GM18505 (cell line): ENCODE measurements at regions not wholly inside any gene's neighbourhood (a gene's known extent, or its start where the extent isn't known, plus 50 kb on each side); places are given as distances from the start of the nearest gene placed in this dataset.
"Not testable (repeated sequence)": the region's sequence is repeated elsewhere in the genome, so short reads cannot be mapped to it uniquely, and the experiment has no call there.

ENCODE experiments used
- ATAC-seq: cut with Tn5 transposase; IDR thresholded peaks from one replicate; pipeline ENCODE4 v1.9.1; 2021; ENCODE audit not compliant: unreplicated experiment
- POLR2A ChIP-seq: IDR thresholded peaks from 4 replicates; pipeline ENCODE4 v1.6.1; 2011; ENCODE audit warnings: borderline replicate concordance; ENCODE audit not compliant: insufficient read depth, insufficient read length; ENCODE audit errors: extremely low read depth

- TF ChIP-seq POLR2A: no peak
- ATAC-seq: no peak
Measured at GRCh38 chr18:43341014-43341413, 63.7 kb upstream of the SYT4 start.

GRCh38 chr18:43350176-43350575 lies 72.9 kb upstream of the SYT4 start:
- no peak for TF ChIP-seq POLR2A
- no peak for ATAC-seq

GRCh38 chr18:43364535-43364934 lies 87.2 kb upstream of the SYT4 start:
- no peak for TF ChIP-seq POLR2A
- ATAC-seq: no peak

DNA sequence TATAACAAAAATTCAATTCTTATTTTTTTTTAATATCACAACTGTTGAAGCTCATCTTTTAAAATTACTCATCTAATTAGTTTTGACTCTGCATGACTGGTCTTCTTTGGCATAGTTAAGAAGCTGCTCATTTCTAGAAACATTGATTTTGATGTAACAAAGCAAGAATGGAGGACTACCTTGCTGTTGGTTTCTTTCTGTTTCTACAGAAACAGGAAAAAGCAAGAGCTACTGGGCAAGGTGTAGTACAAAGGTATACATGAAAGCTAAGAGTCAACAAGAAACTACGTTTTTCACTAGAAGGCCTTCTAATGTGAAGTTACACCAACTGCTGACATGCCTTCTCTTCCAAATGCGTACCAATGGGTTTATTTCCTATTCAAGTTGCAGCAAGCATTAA lies 90.6 kb upstream of the SYT4 start:
- ATAC-seq: no peak
- no peak for TF ChIP-seq POLR2A

DNA sequence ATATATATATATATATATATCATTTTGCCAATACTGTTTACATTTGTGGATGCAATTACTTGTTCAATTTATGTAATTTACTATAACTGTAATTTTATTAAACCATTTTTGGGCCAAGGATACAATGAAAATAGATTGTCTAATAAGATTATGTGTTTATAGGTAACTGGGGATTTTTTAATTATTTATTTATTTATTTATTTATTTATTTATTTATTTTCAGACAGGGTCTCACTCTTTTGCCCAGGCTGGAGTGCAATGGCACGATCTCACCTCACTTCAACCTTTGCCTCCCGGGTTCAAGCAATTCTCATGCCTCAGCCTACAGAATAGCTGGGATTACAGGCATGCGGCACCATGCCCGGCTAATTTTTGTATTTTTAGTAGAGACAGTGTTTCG lies 92.0 kb upstream of the SYT4 start:
- not testable (repeated sequence) for ATAC-seq

GRCh38 chr18:43372773-43373172 lies 95.5 kb upstream of the SYT4 start:
- no peak for TF ChIP-seq POLR2A
- ATAC-seq: no peak

DNA sequence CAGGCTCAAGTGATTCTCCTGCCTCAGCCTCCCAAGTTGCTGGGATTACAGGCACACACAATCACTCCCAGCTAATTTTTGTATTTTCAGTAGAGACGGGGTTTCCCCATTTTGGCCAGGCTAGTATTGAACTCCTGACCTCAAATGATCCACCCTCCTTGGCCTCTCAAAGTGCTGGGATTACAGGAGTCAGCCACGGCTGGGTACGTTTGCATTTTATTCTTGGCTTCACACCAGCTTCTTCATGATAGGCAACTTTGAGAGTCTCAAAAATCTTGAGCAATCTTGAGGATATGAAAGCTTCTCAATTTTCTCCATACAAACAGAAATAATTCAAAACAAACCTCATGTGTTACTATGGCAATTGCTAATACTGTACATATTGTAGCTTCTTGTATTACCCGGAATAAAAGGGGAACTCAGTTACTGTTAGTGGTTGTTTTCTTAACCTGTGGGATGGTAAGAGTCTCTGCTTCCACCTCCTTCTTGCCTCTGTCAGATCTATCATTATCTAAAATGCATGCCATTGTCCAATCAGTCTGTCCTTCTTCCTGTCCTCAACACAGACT lies 102.9 kb upstream of the SYT4 start:
- ATAC-seq: no peak
- TF ChIP-seq POLR2A: no peak

- no peak for TF ChIP-seq POLR2A
- ATAC-seq: no peak
Measured at GRCh38 chr18:43382641-43383403, 105.5 kb upstream of the SYT4 start.

DNA sequence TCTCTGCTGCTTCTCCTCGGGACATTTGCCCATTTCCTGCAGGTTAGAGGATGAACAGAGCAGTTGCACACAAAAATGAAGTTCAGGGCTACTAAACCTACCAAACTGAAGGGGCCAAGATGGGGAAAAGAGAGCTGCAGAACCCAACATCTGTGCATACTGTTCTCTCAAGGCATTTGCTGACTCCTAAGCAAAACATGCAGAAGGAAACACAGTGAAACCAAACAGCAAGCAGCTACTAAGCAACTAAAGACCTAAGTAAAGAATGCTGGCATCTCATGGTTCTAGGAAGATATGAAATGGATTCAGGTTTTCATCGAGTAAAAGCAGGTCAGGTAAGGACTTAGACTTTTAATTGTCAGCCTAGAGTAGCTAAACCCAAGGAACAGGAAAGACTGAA lies 111.9 kb upstream of the SYT4 start:
- ATAC-seq: no peak
- TF ChIP-seq POLR2A: no peak

DNA sequence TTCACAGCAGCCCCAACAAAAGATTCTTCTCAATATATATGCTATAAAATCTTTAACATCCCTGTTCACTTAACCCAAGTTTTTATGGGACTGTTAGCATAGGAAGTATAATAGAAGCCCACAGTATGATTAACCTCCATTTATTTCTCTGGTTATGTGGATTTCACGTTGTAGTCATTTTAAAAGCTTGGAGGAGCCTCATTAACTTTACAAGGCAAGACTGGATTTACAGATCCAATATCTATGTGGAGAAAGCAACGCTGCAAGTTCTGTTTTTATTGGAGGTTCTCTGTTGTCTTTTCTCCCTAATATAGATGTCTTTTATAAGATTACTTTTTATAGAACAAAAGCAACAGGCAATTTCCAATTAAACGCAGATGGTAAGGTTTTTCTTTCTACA lies 114.9 kb upstream of the SYT4 start:
- no peak for ATAC-seq
- TF ChIP-seq POLR2A: no peak

- no peak for ATAC-seq
- no peak for TF ChIP-seq POLR2A
Measured at GRCh38 chr18:43393174-43393573, 115.9 kb upstream of the SYT4 start.

- no peak for TF ChIP-seq POLR2A
- ATAC-seq: no peak
Measured at GRCh38 chr18:43396266-43396665, 119.0 kb upstream of the SYT4 start.

DNA sequence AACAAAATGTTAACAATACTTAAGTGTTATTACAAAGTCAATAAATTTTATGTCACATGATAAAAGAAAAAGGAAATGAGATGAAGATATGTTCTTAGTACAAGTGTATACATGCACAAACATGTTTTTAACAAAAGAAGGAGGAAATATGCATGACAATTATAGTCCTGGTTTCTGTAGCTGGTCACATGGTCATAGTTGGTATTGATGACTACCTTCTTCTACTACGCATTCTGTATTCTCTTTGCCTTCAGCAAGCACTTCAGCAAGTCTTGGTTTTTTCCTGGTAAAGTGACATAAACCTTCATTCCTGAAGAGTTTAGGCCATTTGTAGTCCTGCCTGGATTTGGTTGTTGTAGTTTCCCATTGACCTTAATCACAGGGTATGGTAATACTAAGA lies 121.3 kb upstream of the SYT4 start:
- no peak for TF ChIP-seq POLR2A
- ATAC-seq: no peak

GRCh38 chr18:43405097-43405496 lies 127.8 kb upstream of the SYT4 start:
- ATAC-seq: no peak
- TF ChIP-seq POLR2A: no peak

- no peak for TF ChIP-seq POLR2A
- no peak for ATAC-seq
Measured at GRCh38 chr18:43414006-43414405, 136.7 kb upstream of the SYT4 start.
